Lower leg skin (tissue), 4 donors: ENCODE measurements at regions not wholly inside any gene's neighbourhood (a gene's known extent, or its start where the extent isn't known, plus 50 kb on each side); places are given as distances from the start of the nearest gene placed in this dataset.

Experiments
- DNase-seq, 2 donors: peaks; one replicate each; pipeline ENCODE4 v3.0.0-alpha.2; 2019; ENCODE audit warnings: low spot score in 2 of 2
- H3K4me3 ChIP-seq: fragments of 200-600 bp; sonication (generic); 2 replicates; pipeline ENCODE4 v1.5.1; 2017; ENCODE audit warnings: mild to moderate bottlenecking, low read depth; ENCODE audit not compliant: poor library complexity, severe bottlenecking
- POLR2A ChIP-seq, 2 donors: fragments of 450-650 bp; IDR thresholded peaks; one replicate each; pipeline ENCODE4 v1.6.1; 2016 to 2017; ENCODE audit warnings: antibody characterized with exemption in 2 of 2, mild to moderate bottlenecking in 1 of 2, moderate library complexity in 1 of 2
- WGBS, 2 donors: methylation state at CpG; one replicate each; pipeline ENCODE4 v1.1.5; 2018; 5-methylcytosine and 5-hydroxymethylcytosine counted together
- intact Hi-C: fragments of 100-400 bp; cut with DNase I; formaldehyde crosslinking; loops from one replicate; pipeline ENCODE4 v1.15.0; 2023; ENCODE audit warnings: low total_unique reads
- TF ChIP-seq, protein P1 (sequence below), 3 donors: fragments of 450-650 bp; IDR thresholded peaks; one replicate each; pipeline ENCODE4 v1.5.1; 2016; ENCODE audit warnings: antibody characterized with exemption in 3 of 3, mild to moderate bottlenecking in 3 of 3, moderate library complexity in 2 of 3

DNA sequence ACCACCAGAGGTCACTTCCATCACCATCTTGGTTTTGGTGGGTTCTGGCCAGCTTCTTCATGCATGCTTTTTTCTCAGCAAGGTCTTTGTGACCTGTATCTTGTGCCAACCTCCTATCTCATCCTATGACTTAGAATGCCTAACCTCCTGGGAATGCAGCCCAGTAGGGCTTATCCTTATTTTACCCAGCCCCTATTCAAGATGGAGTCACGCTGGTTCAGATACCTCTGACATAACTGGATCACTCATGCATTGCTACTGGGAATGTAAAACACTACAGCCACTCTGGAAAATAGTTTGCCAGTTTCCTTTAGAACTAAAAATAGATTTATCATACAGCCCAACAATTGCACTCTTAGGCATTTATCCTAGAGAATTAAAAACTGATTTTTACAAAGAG lies 219.2 kb downstream of the IRS1 start:
- no peak for DNase-seq
- WGBS, 2 donors = 54 to 58% methylated on average over 1 of the region's 1 CpG
- intact Hi-C loops = no loop called here
- no peak for TF ChIP-seq POLR2A (IDR thresholded peaks at IDR 0.05)
- TF ChIP-seq, protein P1, sequence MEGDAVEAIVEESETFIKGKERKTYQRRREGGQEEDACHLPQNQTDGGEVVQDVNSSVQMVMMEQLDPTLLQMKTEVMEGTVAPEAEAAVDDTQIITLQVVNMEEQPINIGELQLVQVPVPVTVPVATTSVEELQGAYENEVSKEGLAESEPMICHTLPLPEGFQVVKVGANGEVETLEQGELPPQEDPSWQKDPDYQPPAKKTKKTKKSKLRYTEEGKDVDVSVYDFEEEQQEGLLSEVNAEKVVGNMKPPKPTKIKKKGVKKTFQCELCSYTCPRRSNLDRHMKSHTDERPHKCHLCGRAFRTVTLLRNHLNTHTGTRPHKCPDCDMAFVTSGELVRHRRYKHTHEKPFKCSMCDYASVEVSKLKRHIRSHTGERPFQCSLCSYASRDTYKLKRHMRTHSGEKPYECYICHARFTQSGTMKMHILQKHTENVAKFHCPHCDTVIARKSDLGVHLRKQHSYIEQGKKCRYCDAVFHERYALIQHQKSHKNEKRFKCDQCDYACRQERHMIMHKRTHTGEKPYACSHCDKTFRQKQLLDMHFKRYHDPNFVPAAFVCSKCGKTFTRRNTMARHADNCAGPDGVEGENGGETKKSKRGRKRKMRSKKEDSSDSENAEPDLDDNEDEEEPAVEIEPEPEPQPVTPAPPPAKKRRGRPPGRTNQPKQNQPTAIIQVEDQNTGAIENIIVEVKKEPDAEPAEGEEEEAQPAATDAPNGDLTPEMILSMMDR (IDR thresholded peaks at IDR 0.05) = no peak
- no peak overlapping the region for H3K4me3 ChIP-seq

DNA sequence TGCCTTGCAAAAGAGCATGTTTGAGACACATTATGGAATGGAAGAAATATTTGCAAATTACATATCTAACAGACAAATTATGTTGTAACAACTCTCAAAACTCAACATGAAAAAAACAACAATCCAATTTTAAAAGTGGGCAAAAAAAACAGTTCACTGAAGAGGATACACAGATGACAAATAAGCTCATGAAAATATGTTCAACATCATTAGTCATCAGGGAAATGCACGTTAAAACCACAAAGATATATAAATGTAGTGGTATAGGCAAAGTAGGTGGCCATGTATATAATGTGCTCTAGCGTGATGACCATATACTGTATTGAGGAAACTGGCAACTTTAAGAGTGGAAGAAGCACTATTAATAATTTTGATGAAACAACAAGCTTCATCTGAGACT lies 220.1 kb downstream of the IRS1 start:
- 76 to 89% methylated on average over 2 of the region's 2 CpGs for WGBS, 2 donors
- H3K4me3 ChIP-seq = no peak overlapping the region
- DNase-seq = no peak
- intact Hi-C loops = no loop called here
- TF ChIP-seq, protein P1 (IDR thresholded peaks at IDR 0.05) = no peak
- no peak for TF ChIP-seq POLR2A (IDR thresholded peaks at IDR 0.05)

GRCh38 chr2:226578879-226579278 lies 220.7 kb downstream of the IRS1 start:
- H3K4me3 ChIP-seq = no peak overlapping the region
- intact Hi-C loops = no loop called here
- TF ChIP-seq POLR2A (IDR thresholded peaks at IDR 0.05) = no peak
- TF ChIP-seq, protein P1 (IDR thresholded peaks at IDR 0.05) = no peak
- no peak for DNase-seq
- WGBS, 2 donors = 80 to 88% methylated on average over 1 of the region's 1 CpG

DNA sequence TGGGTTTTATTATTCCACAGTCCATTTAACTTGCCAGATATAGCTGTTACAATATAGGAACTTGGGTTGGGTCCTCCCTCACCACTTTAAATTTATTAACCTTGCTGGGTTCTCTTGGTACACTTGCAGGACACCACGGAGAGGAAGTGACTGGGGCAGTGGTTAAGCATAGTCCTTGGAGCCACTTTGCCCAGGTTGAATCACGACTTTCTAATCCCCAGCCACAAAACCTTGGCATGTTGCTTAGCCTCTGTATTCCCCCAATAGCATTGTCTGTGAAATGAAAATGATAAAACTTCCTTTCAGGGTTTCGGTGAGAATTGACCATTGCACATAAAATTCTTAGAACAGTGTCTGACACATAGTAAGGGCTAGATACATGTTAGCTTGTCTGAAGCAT lies 221.2 kb downstream of the IRS1 start:
- 80 to 92% methylated on average over 3 of the region's 3 CpGs for WGBS, 2 donors
- no peak overlapping the region for H3K4me3 ChIP-seq
- TF ChIP-seq POLR2A (IDR thresholded peaks at IDR 0.05) = no peak
- TF ChIP-seq, protein P1 (IDR thresholded peaks at IDR 0.05) = no peak
- intact Hi-C loops = no loop called here
- no peak for DNase-seq

- no peak for DNase-seq
- intact Hi-C loops = no loop called here
- WGBS, 2 donors = 91% methylated on average over 4 of the region's 4 CpGs
- TF ChIP-seq, protein P1 (IDR thresholded peaks at IDR 0.05) = no peak
- TF ChIP-seq POLR2A (IDR thresholded peaks at IDR 0.05) = no peak
- H3K4me3 ChIP-seq = no peak overlapping the region
These were observed 223.7 kb downstream of the IRS1 start for GRCh38 chr2:226575928-226576327.

GRCh38 chr2:226573158-226573557 lies 226.5 kb downstream of the IRS1 start:
- intact Hi-C loops = no loop called here
- TF ChIP-seq, protein P1 (IDR thresholded peaks at IDR 0.05) = no peak
- TF ChIP-seq POLR2A (IDR thresholded peaks at IDR 0.05) = no peak
- DNase-seq = no peak
- H3K4me3 ChIP-seq = no peak overlapping the region
